GOT3 (cell line): ENCODE measurements at regions not wholly inside any gene's neighbourhood (a gene's known extent, or its start where the extent isn't known, plus 50 kb on each side); places are given as distances from the start of the nearest gene placed in this dataset.
"Not testable (repeated sequence)": the region's sequence is repeated elsewhere in the genome, so short reads cannot be mapped to it uniquely, and the experiment has no call there.

Source experiments
- DNase-seq: peaks from one replicate; lab custom pipeline; 2025; ENCODE audit warnings: mixed read lengths; lab: John Stamatoyannopoulos, UW

DNA sequence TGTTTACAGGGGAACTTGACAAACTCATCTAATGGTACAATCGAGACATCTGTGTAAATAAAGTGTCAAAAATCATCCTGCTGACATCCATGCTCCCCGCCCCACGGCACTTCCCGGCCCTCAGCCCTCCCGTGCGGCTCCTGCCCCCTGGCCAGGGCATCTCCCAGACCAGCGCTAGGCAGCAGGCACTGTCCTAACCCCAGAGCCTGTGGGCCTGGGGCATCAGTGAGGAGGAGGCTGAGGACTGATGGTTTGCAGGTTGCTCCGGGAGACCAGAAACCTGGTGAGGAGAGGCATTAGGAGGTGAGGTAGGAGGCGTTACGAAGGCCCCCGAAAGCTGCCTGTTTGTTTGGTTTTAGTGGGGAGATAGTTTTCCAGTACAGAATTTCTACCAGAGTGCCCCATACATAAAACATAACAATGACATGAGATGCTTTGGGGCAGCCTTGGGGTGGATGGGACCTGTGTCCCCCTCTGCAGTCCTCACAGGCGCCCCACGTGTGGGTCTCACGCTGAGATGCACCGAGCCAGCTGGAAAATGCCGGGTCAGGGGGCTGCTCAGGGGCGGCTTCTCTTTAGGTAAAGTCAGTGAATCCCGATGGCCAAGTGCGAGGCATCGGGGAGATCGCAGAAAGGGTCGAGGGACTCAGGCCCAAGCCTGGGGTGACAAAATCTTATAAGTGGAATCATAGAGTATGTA is 114.2 kb downstream of the RTP5 start:
- no peak for DNase-seq

DNA sequence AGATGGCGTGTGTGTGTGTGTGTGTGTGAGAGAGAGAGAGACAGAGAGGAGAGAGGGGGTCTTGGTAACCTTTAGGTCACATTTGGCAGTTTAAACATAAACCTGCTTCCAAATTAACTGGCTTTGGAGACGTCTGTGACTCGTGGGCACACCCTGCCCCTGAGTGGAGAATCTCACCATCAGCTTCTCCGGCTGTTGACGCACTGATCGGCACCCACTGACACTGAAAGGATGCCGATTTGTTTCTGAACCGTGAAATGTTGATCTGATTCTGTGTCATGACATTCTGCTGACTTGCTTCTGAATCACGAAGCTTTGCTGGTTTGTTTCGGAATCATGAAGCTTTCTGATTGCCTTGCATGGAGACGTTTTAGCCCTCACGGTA is 114.7 kb downstream of the RTP5 start:
- no peak for DNase-seq

DNA sequence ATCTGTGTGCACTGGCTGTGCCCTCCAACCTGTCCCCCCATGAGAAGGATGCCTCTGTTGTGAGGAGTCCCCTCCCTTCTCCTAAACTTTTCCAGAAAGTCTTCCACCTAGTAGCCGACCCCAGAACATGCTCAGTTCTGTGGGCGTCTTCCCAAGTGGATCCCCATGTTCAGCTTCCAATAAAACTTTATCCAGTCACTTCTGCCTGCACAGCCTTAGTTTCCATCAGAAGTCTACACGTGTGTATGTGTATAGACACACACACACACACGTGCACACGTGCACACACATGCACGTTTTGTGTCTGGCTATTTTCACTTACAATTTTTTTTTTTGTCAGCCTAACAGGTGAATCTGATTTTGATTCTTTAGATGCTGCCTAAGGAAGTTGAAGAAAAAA is 115.1 kb downstream of the RTP5 start:
- DNase-seq = no peak

DNA sequence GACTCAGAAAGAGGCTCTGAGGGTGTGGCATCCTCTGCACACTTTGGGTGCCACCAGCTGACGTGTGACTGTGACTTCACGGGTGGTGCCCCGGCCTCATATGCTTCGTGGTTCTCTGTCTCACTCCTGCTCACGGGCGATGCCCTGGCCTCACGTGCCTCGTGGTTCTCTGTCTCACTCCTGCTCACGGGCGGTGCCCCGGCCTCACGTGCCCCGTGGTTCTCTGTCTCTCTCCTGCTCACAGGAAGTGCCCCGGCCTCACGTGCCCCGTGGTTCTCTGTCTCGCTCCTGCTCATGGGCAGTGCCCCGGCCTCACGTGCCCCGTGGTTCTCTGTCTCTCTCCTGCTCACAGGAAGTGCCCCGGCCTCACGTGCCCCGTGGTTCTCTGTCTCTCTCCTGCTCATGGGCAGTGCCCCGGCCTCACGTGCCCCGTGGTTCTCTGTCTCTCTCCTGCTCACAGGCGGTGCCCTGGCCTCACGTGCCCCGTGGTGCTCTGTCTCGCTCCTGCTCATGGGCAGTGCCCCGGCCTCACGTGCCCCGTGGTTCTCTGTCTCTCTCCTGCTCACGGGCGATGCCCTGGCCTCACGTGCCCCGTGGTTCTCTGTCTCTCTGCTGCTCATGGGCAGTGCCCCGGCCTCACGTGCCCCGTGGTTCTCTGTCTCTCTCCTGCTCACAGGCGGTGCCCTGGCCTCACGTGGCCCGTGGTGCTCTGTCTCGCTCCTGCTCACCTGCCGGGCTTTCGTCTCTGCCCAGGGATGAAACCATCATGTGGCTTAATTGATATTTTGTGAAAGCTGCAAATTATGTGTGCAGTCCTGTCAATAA is 115.8 kb downstream of the RTP5 start:
- DNase-seq = not testable (repeated sequence)

DNA sequence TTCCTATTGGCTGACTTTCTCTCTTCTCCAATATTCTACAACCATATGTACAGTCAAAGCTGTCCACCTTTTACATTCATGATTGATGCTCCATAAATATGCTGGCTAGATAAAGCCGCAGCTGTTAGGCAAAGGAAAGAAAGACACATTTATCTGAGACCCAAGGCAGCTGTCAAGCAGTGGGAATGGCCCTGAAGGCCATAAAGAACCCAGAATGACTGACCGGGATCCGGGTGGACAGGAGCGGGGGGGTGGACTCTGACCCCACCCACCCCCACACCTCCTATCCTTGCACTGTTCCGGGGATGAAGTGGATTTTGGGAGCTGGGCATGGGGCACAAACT is 116.4 kb downstream of the RTP5 start:
- no peak for DNase-seq

DNA sequence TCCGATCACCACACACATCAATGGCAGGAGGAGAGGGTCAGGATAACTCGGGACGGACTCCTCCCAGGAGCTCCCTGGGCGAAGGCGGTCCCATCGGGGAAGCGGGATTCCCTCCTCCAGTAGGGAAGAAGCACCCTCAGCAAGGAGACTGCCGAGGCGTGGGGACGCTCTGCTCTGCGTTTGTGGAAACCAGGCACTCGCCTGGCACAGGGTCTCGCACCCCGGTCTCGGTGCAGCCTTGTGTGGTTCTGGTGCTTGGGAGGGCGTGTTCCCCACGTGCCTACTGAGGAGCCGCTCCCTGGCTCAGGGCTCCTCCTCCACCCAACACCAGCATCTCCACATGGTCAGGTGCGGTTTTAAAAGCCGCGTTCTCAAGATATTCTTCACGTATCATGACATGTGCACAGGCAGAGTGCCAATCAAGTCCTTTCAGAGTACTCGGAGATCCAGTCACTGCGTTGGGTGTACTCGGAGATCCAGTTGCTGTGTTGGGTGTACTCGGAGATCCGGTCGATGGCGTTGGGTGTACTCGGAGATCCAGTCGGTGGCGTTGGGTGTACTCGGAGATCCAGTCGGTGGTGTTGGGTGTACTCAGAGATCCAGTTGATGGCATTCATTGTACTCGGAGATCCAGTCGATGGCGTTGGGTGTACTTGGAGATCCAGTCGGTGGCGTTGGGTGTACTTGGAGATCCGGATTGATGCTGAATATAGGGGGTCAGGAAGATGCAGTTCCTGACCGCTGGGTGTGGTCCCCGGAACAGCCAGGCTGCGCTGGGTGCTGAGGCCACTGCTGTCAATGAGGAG is 117.5 kb downstream of the RTP5 start:
- no peak for DNase-seq

DNA sequence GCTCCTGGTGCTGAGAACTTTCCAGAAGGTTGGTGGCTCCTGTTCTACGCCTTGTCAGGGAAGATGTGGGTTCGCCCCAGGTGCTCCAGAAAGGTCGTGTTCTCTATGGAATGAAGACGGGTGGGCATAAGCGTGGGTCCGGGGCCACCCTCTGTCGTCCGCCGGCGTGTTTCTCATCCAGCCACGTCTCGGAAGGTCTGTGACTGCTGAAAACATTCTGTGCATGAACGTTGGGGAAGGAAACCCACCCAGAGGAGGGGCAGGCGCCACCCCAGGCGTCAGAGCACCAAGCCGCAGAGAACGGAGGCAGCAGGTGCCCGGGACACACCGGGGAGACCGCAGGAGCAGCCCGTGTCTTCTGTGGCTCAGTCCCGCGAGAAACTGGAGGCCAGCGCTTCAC is 118.2 kb downstream of the RTP5 start:
- no peak for DNase-seq

DNA sequence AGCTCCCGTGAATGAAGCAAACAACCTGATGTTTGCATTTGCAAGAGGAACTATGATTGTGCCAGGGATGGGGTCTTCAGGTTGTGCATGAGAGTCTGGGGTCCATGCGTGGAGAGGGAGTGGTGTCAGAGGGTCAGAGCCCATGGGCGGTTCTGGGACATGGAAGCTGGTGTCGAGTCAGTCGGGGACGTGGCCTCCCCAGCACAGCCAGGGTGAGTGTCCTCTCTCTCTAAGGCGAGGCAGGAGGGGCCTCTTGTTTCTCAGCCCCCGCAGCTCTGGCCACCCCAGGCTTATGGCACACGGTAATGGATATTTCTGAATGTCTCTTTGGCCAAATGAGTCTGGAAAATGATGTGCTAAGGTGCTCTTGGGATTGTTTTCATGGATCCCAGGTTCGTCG is 118.6 kb downstream of the RTP5 start:
- no peak for DNase-seq

DNA sequence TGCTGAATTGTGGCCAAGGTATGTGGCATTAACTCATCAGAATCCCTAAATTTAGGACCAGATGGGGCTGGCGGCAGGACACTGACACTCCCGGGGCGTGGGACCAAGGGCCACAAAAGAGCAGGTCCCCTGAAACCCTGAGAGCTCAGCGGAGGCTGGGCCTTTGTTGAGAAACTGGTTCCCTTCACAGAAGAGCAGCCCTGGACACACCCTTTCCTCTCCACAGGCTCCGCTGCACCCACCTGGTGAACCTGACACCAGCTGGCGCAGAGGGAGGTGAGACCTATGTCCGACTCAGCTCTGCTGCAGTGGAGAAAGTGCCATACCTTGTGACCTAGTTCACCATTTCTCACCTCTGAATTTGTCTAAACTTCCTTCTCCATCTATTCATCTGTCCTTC is 119.5 kb downstream of the RTP5 start:
- no peak for DNase-seq

DNA sequence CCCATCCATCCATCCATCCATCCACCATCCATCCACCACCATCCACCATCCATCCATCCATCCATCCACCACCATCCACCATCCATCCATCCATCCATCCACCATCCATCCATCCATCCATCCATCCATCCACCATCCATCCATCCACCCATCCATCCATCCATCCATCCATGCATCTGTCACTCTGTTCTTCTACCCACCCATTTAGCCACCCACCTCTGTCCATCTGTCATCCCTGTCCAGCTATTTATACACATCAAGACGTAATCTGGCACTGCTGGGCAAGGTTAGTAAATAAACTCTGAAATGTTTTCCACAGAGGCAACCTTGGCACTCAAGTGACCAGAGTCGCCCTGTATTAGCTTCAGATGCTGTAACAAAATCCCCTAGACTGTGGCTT is 120.9 kb downstream of the RTP5 start:
- no peak for DNase-seq

DNA sequence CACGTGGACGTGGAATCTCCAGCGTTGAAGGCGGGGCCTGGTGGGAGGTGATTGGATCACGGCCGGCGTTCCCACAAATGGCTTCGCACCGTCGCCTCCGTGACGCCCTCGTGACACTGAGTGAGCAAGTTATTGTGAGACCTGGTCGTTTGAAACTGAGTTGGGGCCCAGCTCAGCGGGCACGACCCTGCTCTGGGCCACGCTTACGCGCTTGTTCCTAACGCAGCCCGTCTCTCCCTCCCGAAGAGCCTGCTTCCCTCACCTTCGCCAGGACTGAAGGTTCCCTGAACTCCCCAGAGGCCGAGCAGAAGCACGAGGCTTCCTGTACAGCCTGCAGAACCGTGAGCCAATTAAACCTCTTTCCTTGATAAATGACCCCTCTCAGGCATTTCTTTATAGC is 121.8 kb downstream of the RTP5 start:
- DNase-seq = no peak

DNA sequence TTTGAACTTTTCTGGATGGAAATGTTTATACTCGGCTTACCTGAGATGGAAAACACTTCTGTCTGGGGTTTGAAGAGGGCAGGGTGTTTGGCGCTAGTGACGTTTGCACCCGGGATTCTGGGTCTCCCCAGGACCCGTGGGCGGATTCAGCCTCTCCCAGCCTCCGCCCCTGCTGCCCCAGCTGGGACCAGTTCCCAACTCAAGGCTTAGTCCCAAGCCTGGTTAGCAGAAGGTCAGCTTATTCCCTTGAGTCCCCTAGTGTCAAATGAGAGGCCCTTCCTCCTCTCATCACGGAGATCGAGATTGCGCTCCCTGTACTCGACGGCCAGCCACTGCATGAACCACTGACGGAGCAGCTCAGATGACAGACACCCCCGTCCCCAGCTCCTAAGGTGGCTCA is 123.2 kb downstream of the RTP5 start:
- no peak for DNase-seq

DNA sequence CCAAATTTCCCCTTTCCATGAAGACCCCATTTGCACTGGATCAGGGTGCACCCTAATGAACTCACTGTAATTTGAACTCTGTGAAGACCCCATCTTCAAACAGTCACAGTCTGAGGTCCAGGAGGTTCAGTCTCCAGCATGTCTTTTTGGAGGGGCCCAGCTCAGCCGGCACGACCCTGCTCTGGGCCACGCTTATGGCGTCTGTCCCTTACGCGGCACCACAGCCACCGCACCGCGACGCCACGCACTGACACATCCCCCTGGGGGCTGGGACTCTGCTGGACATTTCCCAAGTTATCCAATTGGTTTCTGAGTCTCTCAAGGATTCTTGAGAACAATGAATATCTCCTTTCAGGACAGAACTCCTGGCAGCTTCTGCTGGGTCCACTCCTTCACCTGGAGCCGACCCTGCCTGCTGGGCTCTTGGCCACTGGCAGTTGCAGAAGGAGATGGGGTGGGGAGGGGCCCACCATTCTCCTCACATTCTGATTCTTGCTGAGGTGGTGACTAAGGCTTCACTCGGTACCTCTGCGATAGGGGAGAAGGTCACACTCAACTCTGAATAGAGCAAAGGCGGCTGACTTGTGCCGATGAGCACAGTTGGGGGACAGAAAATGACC is 124.0 kb downstream of the RTP5 start:
- no peak for DNase-seq

DNA sequence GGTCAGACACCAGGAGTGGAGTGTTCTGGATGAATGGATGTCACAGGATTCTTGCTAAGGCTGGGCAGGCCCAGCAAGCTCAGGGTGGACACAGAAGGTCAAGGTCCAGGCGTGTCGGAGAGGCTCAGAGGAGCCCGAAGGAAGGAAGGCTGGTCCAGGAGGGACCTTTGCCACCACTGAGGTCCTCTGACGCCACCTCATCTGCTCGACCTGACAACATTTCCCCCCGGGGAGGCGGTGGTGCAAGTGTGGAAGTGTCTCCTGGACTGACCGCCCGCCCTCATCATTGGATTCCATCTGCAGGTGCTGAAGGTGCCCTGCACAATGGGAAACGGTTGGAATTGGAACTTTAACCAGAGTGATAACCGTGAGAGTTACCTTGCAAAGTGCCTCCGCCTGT is 124.6 kb downstream of the RTP5 start:
- DNase-seq = no peak

DNA sequence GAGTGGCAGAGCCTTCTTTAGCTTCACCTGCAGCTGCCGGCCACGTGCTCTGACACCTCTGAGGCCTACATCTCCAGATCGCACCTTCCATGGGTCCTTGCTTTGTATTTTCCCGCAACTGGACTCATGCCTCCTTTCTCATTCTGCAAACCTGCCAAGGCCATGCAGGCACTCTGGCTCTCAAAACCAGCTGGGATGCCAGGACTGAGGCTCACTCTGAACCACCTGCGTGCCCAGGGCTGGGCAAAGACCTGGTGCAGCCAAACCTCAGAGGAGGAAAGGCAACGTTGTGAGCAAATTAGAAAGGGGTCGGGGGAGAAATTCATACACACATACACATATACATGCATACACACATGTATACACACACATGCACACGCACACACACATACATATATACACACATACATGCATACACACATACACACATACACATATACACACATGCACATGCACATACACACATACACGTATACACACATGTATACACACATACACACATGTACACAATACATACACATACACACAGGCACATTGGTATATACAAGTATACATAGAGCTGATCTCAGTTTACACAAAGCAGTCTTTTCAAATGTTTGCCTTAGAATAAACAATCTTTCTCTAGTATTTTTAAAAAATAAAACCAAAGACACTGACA is 125.2 kb downstream of the RTP5 start:
- DNase-seq = no peak

DNA sequence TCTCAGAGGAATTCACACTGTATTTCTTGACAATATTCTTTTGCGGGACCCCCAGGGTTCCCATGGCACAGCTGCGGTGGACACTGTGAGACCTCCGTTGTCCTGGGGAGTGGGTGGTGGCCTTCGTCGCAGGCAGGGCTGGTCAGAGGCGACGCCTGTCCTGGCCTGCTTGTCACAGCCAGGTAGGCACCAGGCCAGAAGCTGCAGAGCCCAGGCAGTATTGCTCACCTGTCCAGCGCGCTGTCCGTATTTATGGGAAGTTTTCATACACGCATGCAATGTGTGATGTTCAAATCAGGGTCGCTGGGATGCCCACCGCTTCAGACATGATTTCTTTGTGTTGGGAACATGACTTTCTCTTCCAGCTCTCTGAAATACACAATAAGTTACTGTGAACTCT is 126.6 kb downstream of the RTP5 start:
- no peak for DNase-seq

DNA sequence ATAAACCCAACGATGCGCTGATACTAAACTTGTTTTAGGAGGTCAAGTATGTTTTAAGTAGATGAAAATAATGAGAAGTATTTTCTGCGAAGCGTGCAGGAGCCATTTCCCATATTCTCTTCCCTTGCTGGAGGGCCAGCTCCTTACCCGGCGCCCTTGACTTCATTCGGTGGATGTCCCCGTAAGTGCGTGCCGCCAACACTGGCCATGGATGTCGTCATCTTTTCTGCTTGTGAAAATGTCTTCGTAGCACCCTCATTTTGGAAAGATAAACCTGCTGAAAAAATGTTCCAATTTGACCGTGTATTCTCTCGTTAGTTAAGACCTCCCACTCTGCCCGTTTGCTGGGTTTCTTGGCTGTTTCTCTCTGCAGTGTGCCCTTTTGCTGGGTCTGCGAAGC is 127.5 kb downstream of the RTP5 start:
- DNase-seq = no peak

DNA sequence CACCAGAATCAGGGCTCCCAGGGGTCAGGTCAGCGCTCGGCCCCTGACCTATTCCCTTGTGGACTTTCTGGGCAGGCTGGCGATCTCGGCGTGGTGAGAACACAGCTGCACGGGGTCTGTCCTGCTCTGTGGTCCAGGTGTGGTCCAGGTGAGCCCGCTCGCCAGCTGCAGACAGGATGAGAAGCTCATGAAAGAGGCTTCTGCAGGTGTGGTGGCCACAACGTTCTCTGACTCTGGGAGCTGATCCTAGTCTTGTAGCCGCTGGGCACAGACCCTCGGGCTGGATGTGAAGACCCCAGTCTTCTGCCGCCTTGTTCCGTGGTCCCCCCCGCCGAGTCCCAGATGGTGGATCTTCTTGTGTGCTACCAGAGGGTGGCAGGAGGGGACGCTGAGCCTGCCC is 129.7 kb downstream of the RTP5 start:
- DNase-seq = no peak

DNA sequence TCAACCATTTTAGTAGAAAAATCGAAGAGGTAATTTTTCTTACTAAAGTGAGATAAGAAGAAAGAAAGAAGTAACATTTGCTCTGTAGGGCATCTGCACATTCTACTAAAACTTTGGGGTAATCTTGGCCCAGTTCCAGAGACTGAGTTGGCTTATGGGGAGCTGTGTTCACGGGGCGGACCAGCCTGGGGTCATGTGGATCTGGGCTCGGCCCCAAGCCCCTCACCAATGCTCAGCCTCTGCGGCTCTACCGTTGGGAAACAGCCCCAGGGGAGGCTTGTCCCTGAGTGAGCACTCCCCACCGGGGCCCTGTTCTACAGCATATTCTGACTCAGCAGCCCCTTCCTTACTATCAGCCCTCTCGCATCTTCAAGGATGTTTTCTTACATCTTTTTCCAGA is 132.3 kb downstream of the RTP5 start:
- no peak for DNase-seq

DNA sequence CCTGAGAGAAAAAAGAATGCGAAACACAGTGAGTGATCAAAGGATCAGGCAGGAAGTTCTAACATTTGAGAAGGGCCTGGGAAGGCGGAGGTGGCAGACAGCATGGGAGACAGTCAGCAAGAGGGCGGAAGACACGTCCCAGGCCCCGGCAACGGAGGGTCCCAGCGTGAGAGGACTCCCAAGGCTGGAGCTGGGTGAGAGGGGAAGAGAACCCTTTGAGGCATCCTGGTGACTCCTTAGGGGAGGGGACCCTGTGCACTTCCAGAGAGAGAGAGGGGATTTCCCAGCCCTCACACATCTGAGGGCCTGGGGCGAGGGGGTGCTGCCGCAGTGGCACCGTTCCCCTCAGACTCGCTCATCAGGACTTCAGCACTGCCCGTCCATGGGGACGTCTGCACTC is 133.4 kb downstream of the RTP5 start:
- DNase-seq = no peak

DNA sequence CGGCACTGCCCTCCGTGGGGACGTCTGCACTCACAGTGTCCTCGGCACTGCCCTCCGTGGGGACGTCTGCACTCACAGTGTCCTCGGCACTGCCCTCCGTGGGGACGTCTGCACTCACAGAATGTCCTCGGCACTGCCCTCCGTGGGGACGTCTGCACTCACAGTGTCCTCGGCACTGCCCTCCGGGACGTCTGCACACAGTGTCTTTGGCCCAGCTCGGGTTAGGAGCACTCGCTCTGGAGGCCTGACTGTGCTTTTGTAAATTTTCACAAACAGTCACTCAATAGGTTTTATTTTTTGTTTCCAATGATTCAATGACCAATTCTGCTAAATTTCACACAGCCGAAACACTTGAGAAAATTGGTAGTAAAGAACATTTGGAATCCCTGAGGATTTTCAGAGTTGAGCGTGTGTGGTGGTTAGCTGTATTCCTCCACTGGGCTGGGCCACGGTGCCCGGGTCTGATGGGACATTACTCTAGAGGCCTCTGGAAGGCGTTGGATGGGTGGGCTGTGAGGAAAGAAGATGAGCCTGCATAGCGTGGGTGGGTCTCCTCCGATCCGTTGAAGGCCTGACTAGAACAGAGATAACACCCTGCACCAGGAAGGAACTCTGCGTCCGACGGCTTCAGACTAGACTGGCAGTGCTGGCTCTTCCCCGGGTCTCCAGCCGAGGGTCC is 134.8 kb downstream of the RTP5 start:
- DNase-seq = no peak

DNA sequence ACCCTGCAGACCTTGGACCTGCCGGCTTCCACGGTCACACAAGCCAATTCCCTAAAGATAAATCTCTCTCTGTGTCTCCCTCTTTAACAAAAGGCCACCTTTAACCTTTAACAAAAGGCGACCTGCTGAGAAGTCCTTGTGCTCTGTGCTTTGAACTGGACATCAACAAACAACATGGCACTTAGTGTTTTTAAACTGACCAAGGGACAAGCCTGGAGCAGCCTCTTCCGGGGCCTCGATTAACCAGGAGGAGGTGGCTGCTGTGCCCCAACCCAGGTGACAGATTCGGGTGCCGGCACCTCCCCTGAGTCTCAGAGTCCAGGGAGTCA is 135.3 kb downstream of the RTP5 start:
- DNase-seq = no peak
